Caco-2 (cell line): ENCODE measurements at regions not wholly inside any gene's neighbourhood (a gene's known extent, or its start where the extent isn't known, plus 50 kb on each side); places are given as distances from the start of the nearest gene placed in this dataset.

Experiments
- BruUV-seq: library from RNA; stranded (reverse); fragments of 400-500 nt; replicated peaks from 2 replicates; lab custom pipeline; 2021; lab: Mats Ljungman, UMichigan
- CTCF ChIA-PET: fragments of 300-600 bp; sonication (Branson Sonifier 250); formaldehyde crosslinking; loops from one replicate; lab custom pipeline; 2022; ENCODE audit warnings: antibody characterized with exemption; lab: Charles Lee
- POLR2A ChIA-PET: fragments of 300-600 bp; sonication (Branson Sonifier 250); formaldehyde crosslinking; loops from one replicate; lab custom pipeline; 2022; ENCODE audit warnings: antibody characterized with exemption; lab: Charles Lee
- DNase-seq, 2 experiments: peaks; one replicate each; pipeline versions ENCODE4 v3.0.0 to v3.0.0-alpha.2; 2020 to 2022
- H3K27me3 ChIP-seq: replicated peaks from 2 replicates; pipeline ENCODE4 v1.6.0; 2011; ENCODE audit warnings: low read length; ENCODE audit not compliant: control insufficient read depth, insufficient read depth
- H3K36me3 ChIP-seq: 2 replicates; pipeline ENCODE4 v1.5.1; 2011; ENCODE audit warnings: low read length; ENCODE audit not compliant: control insufficient read depth, insufficient read depth
- H3K4me1 ChIP-seq: fragments of 250-450 bp; sonication (Bioruptor Pico); 2 replicates; pipeline ENCODE4 v1.5.1; 2020; ENCODE audit warnings: mild to moderate bottlenecking
- H3K4me3 ChIP-seq: 2 replicates; pipeline ENCODE4 v1.5.1; 2011; ENCODE audit warnings: low read depth, mild to moderate bottlenecking, control low read depth, low read length
- H3K9me3 ChIP-seq: fragments of 250-450 bp; sonication (Bioruptor Pico); 2 replicates; pipeline ENCODE4 v1.5.1; 2020; ENCODE audit warnings: mild to moderate bottlenecking, moderate library complexity
- H3K27ac Mint-ChIP-seq: one replicate; pipeline ENCODE4 v1.8.0; 2022; ENCODE audit warnings: mixed read lengths; ENCODE audit not compliant: unreplicated experiment
- H3K27me3 Mint-ChIP-seq: one replicate; pipeline ENCODE4 v1.8.0; 2022; ENCODE audit warnings: mixed read lengths; ENCODE audit not compliant: insufficient read depth, unreplicated experiment
- H3K36me3 Mint-ChIP-seq: one replicate; pipeline ENCODE4 v1.8.0; 2022; ENCODE audit warnings: mild to moderate bottlenecking, mixed read lengths; ENCODE audit not compliant: insufficient read depth, unreplicated experiment
- H3K4me1 Mint-ChIP-seq: one replicate; pipeline ENCODE4 v1.8.0; 2022; ENCODE audit warnings: low read depth, mixed read lengths; ENCODE audit not compliant: unreplicated experiment
- H3K4me3 Mint-ChIP-seq: one replicate; pipeline ENCODE4 v1.8.0; 2022; ENCODE audit warnings: mild to moderate bottlenecking, moderate library complexity, mixed read lengths; ENCODE audit not compliant: unreplicated experiment
- H3K9me3 Mint-ChIP-seq: one replicate; pipeline ENCODE4 v1.8.0; 2022; ENCODE audit warnings: mixed read lengths; ENCODE audit not compliant: unreplicated experiment
- CTCF ChIP-seq, 2 experiments: fragments of 200-600 bp in 1 of 2; IDR thresholded peaks; 1 replicate in 1 of 2; 2 replicates in 1 of 2; pipeline versions ENCODE4 v1.5.1 to v1.8.0; 2011 to 2022; ENCODE audit warnings: antibody characterized with exemption in 1 of 2, control low read depth in 1 of 2, inconsistent platforms in 1 of 2, low read depth in 1 of 2, low read length in 1 of 2, mild to moderate bottlenecking in 1 of 2, moderate library complexity in 1 of 2; ENCODE audit not compliant: insufficient read depth in 1 of 2, severe bottlenecking in 1 of 2, unreplicated experiment in 1 of 2
- intact Hi-C: fragments of 100-400 bp; cut with micrococcal nuclease; formaldehyde crosslinking; loops from one replicate; pipeline ENCODE4 v1.10.0; 2022; ENCODE audit not compliant: unreplicated experiment

- no peaks in the 10 kb centered on the region for H3K36me3 Mint-ChIP-seq
- H3K9me3 Mint-ChIP-seq: no peaks in the 10 kb centered on the region
- no peak overlapping the region for H3K4me3 Mint-ChIP-seq
- H3K27ac Mint-ChIP-seq: no peak overlapping the region
- H3K27me3 ChIP-seq: no peaks in the 10 kb centered on the region
- H3K36me3 ChIP-seq: no peaks in the 10 kb centered on the region
- peaks cover 15% of the 10 kb centered on the region for H3K27me3 Mint-ChIP-seq
- ChIA-PET CTCF (no interaction called here), POLR2A (no interaction called here)
- intact Hi-C loops: no loop called here
- DNase-seq: no peak
- H3K4me1 Mint-ChIP-seq: no peaks in the 10 kb centered on the region
- H3K4me1 ChIP-seq: no peaks in the 10 kb centered on the region
- no TSS peak for BruUV-seq
- no peaks in the 10 kb centered on the region for H3K9me3 ChIP-seq
- H3K4me3 ChIP-seq: no peak overlapping the region
- no peak for TF ChIP-seq CTCF (IDR thresholded peaks at IDR 0.05; ENCODE audit: insufficient read depth in 1 of 2, low read depth in 1 of 2, low read length in 1 of 2, severe bottlenecking in 1 of 2, unreplicated experiment in 1 of 2)
Observed at GRCh38 chr11:133718831-133719230, 126.5 kb downstream of the SPATA19 start.

GRCh38 chr11:133718238-133718637, 127.1 kb downstream of the SPATA19 start:
- Mint-ChIP-seq H3K27ac (no peak overlapping the region), H3K27me3 (peaks cover 15% of the 10 kb centered on the region)
- DNase-seq: no peak

GRCh38 chr11:133716602-133717001, 128.7 kb downstream of the SPATA19 start:
- Histone ChIP-seq H3K4me3 (no peak overlapping the region), H3K36me3 (no peaks in the 10 kb centered on the region), H3K27me3 (no peaks in the 10 kb centered on the region), H3K9me3 (no peaks in the 10 kb centered on the region), H3K4me1 (no peaks in the 10 kb centered on the region)
- no peak for TF ChIP-seq CTCF (IDR thresholded peaks at IDR 0.05; ENCODE audit: insufficient read depth in 1 of 2, low read depth in 1 of 2, low read length in 1 of 2, severe bottlenecking in 1 of 2, unreplicated experiment in 1 of 2)
- ChIA-PET CTCF (no interaction called here), POLR2A (no interaction called here)
- H3K4me1 Mint-ChIP-seq: no peaks in the 10 kb centered on the region
- DNase-seq: no peak
- no peaks in the 10 kb centered on the region for H3K36me3 Mint-ChIP-seq
- H3K27ac Mint-ChIP-seq: no peak overlapping the region
- intact Hi-C loops: no loop called here
- peaks cover 19% of the 10 kb centered on the region for H3K27me3 Mint-ChIP-seq
- no TSS peak for BruUV-seq
- H3K4me3 Mint-ChIP-seq: no peak overlapping the region
- no peaks in the 10 kb centered on the region for H3K9me3 Mint-ChIP-seq

More at GRCh38 chr11:133718238-133718637, 127.1 kb downstream of the SPATA19 start:
- Histone ChIP-seq H3K4me3 (no peak overlapping the region), H3K36me3 (no peaks in the 10 kb centered on the region), H3K9me3 (no peaks in the 10 kb centered on the region), H3K4me1 (no peaks in the 10 kb centered on the region), H3K27me3 (no peaks in the 10 kb centered on the region)
- Mint-ChIP-seq H3K36me3 (no peaks in the 10 kb centered on the region), H3K9me3 (no peaks in the 10 kb centered on the region), H3K4me3 (no peak overlapping the region), H3K4me1 (no peaks in the 10 kb centered on the region)
- intact Hi-C loops: no loop called here
- ChIA-PET CTCF (no interaction called here), POLR2A (no interaction called here)
- no peak for TF ChIP-seq CTCF (IDR thresholded peaks at IDR 0.05; ENCODE audit: insufficient read depth in 1 of 2, low read depth in 1 of 2, low read length in 1 of 2, severe bottlenecking in 1 of 2, unreplicated experiment in 1 of 2)
- no TSS peak for BruUV-seq
